ENCODE measurements at regions not wholly inside any gene's neighbourhood (a gene's known extent, or its start where the extent isn't known, plus 50 kb on each side); places are given as distances from the start of the nearest gene placed in this dataset.
"Not testable (repeated sequence)": the region's sequence is repeated elsewhere in the genome, so short reads cannot be mapped to it uniquely, and the experiment has no call there.

- no peak for TF ChIP-seq CTCF (IDR thresholded peaks at IDR 0.05; ENCODE audit: insufficient read depth, low read depth, low read length, missing control alignments)
- no peak for DNase-seq (ENCODE audit: low read depth)
- H3K4me3 ChIP-seq (ENCODE audit: low read length), result no peak overlapping the region
Measured at GRCh38 chr13:78491978-78492377, 111.4 kb downstream of the POU4F1 start.

- DNase-seq (ENCODE audit: low read depth), result not testable (repeated sequence)
Measured at GRCh38 chr13:78490225-78490624, 113.1 kb downstream of the POU4F1 start.

GRCh38 chr13:78487707-78488106 is 115.6 kb downstream of the POU4F1 start:
- no peak for TF ChIP-seq CTCF (IDR thresholded peaks at IDR 0.05; ENCODE audit: insufficient read depth, low read depth, low read length, missing control alignments)

More at GRCh38 chr13:78490225-78490624, 113.1 kb downstream of the POU4F1 start:
- H3K4me3 ChIP-seq (ENCODE audit: low read length), result not testable (repeated sequence)

GRCh38 chr13:78485803-78486202 is 117.5 kb downstream of the POU4F1 start:
- H3K4me3 ChIP-seq (ENCODE audit: low read length), result no peak overlapping the region
- TF ChIP-seq CTCF (IDR thresholded peaks at IDR 0.05; ENCODE audit: insufficient read depth, low read depth, low read length, missing control alignments), result no peak
- DNase-seq (ENCODE audit: low read depth), result no peak

More at GRCh38 chr13:78487707-78488106, 115.6 kb downstream of the POU4F1 start:
- DNase-seq (ENCODE audit: low read depth), result no peak
- H3K4me3 ChIP-seq (ENCODE audit: low read length), result no peak overlapping the region

- no peak overlapping the region for H3K4me3 ChIP-seq (ENCODE audit: low read length)
- DNase-seq (ENCODE audit: low read depth), result no peak
- no peak for TF ChIP-seq CTCF (IDR thresholded peaks at IDR 0.05; ENCODE audit: insufficient read depth, low read depth, low read length, missing control alignments)
Measured at GRCh38 chr13:78478183-78478582, 125.2 kb downstream of the POU4F1 start.

GRCh38 chr13:78476910-78477309 is 126.4 kb downstream of the POU4F1 start:
- DNase-seq (ENCODE audit: low read depth), result no peak
- no peak for TF ChIP-seq CTCF (IDR thresholded peaks at IDR 0.05; ENCODE audit: insufficient read depth, low read depth, low read length, missing control alignments)
- no peak overlapping the region for H3K4me3 ChIP-seq (ENCODE audit: low read length)

- no peak overlapping the region for H3K4me3 ChIP-seq (ENCODE audit: low read length)
- DNase-seq (ENCODE audit: low read depth), result no peak
- TF ChIP-seq CTCF (IDR thresholded peaks at IDR 0.05; ENCODE audit: insufficient read depth, low read depth, low read length, missing control alignments), result no peak
Measured at GRCh38 chr13:78468621-78469020, 134.7 kb downstream of the POU4F1 start.

All from epithelial cell of esophagus (primary cell).